Testis (tissue), 2 donors: ENCODE measurements at regions not wholly inside any gene's neighbourhood (a gene's known extent, or its start where the extent isn't known, plus 50 kb on each side); places are given as distances from the start of the nearest gene placed in this dataset.
"Not testable (repeated sequence)": the region's sequence is repeated elsewhere in the genome, so short reads cannot be mapped to it uniquely, and the experiment has no call there.

Experiments
- DNase-seq: peaks from one replicate; pipeline ENCODE4 v3.0.0-alpha.2; 2019
- H3K27ac ChIP-seq, 2 donors: fragments of 200-600 bp; sonication (generic); one replicate each; pipeline ENCODE4 v1.5.1; 2019
- H3K27me3 ChIP-seq: fragments of 200-600 bp; sonication (generic); one replicate; pipeline ENCODE4 v1.5.1; 2019
- H3K36me3 ChIP-seq: fragments of 200-600 bp; sonication (generic); one replicate; pipeline ENCODE4 v1.5.1; 2017; ENCODE audit warnings: low read depth; ENCODE audit errors: missing control alignments
- H3K4me1 ChIP-seq: fragments of 200-600 bp; sonication (generic); one replicate; pipeline ENCODE4 v1.5.1; 2019
- H3K4me3 ChIP-seq, 2 donors: fragments of 200-600 bp; sonication (generic); one replicate each; pipeline ENCODE4 v1.5.1; 2017 to 2019
- H3K9me3 ChIP-seq: fragments of 200-600 bp; sonication (generic); one replicate; pipeline ENCODE4 v1.5.1; 2017
- POLR2A ChIP-seq: fragments of 450-650 bp; IDR thresholded peaks from one replicate; pipeline ENCODE4 v1.6.1; 2017; ENCODE audit warnings: antibody characterized with exemption, mild to moderate bottlenecking, moderate library complexity
- WGBS, 2 donors: methylation state at CpG; one replicate each; pipeline ENCODE4 v1.1.5; 2018; 5-methylcytosine and 5-hydroxymethylcytosine counted together
- intact Hi-C: fragments of 100-400 bp; cut with DNase I; formaldehyde crosslinking; loops from one replicate; pipeline ENCODE4 v1.15.1; 2023; ENCODE audit warnings: low total_unique reads
- TF ChIP-seq, protein P1 (sequence below), 3 experiments: fragments of 450-650 bp in 2 of 3; fragments of 200-600 bp in 1 of 3; sonication (generic) in 1 of 3; IDR thresholded peaks; one replicate each; pipeline ENCODE4 v1.5.1; 2016 to 2019; ENCODE audit warnings: antibody characterized with exemption in 3 of 3, mild to moderate bottlenecking in 2 of 3, moderate library complexity in 1 of 3

DNA sequence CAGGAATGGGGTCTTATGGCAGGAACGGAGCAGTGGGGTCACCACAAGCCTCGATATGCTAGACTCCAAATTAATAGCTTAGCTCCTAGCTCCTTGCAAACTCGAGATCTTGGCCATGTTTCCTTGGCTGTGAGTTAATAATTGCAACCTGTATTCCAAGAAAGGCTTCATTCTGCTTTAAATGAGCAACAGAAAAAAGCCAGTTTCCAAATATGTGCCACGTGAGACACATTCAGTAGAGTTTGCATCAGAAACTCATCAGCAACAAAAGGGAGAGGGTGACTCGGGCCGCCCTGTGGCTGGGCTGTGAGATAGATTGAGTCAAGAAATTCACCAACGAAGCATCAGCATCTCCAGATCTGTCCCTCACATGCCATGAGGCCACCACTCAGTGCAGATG lies 112.0 kb downstream of the NPTX2 start:
- Histone ChIP-seq H3K27ac (no peak overlapping the region), H3K4me1 (no peaks in the 10 kb centered on the region), H3K27me3 (no peaks in the 10 kb centered on the region), H3K4me3 (no peak overlapping the region), H3K9me3 (no peaks in the 10 kb centered on the region), H3K36me3 (no peaks in the 10 kb centered on the region)
- WGBS, 2 donors, result 55 to 66% methylated on average over 7 of the region's 7 CpGs
- DNase-seq, result no peak
- TF ChIP-seq POLR2A, result no peak
- TF ChIP-seq, protein P1, sequence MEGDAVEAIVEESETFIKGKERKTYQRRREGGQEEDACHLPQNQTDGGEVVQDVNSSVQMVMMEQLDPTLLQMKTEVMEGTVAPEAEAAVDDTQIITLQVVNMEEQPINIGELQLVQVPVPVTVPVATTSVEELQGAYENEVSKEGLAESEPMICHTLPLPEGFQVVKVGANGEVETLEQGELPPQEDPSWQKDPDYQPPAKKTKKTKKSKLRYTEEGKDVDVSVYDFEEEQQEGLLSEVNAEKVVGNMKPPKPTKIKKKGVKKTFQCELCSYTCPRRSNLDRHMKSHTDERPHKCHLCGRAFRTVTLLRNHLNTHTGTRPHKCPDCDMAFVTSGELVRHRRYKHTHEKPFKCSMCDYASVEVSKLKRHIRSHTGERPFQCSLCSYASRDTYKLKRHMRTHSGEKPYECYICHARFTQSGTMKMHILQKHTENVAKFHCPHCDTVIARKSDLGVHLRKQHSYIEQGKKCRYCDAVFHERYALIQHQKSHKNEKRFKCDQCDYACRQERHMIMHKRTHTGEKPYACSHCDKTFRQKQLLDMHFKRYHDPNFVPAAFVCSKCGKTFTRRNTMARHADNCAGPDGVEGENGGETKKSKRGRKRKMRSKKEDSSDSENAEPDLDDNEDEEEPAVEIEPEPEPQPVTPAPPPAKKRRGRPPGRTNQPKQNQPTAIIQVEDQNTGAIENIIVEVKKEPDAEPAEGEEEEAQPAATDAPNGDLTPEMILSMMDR (IDR thresholded peaks at IDR 0.05), result no peak
- intact Hi-C loops, result no loop called here

DNA sequence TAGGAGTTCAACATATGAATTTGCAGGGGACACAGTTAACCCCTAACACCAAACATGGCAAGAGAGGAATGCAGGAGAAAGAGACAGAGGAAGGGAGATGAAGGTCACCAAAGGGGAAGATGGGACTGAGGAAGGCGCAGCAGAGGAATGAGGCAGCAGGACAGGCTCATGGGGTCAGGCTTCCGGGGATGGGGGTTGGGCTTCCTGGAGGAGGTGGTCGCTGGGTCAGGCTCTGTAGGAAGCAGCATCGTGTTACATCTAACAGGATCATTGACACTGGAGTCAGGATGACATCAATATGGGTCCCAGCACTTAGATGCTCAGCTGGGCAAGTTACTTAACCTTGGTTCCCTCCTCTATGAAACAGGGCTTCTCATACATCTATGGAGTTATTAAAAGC lies 113.2 kb downstream of the NPTX2 start:
- no peaks in the 10 kb centered on the region for H3K9me3 ChIP-seq
- H3K36me3 ChIP-seq, result no peaks in the 10 kb centered on the region
- WGBS, 2 donors, result 64 to 83% methylated on average over 4 of the region's 4 CpGs
- DNase-seq, result no peak
- no peak overlapping the region for H3K4me3 ChIP-seq
- no peaks in the 10 kb centered on the region for H3K4me1 ChIP-seq
- TF ChIP-seq, protein P1 (IDR thresholded peaks at IDR 0.05), result no peak
- no peak for TF ChIP-seq POLR2A
- no peak overlapping the region for H3K27ac ChIP-seq
- H3K27me3 ChIP-seq, result no peaks in the 10 kb centered on the region
- intact Hi-C loops, result no loop called here

DNA sequence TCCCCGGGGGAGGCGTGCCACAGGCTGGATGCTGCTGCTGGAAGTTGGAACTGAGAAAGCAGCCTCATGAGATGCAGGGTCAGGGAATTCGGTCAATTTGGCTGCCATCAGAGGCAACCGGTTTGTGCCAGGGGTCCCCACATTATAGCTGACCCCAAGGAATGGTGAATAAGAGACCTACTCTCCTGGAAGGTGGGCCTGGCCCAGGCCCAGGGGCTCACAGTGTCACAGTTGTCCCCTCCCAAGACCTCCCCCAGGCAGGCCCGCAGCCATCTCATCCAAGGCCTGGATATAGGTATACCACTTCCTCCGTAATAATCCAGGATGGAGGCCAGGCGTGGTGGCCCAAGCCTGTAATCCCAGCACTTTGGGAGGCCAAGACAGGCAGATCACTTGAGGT lies 114.6 kb downstream of the NPTX2 start:
- Histone ChIP-seq H3K4me3 (no peak overlapping the region), H3K9me3 (no peaks in the 10 kb centered on the region), H3K4me1 (no peaks in the 10 kb centered on the region), H3K27me3 (no peaks in the 10 kb centered on the region), H3K27ac (no peak overlapping the region), H3K36me3 (no peaks in the 10 kb centered on the region)
- TF ChIP-seq, protein P1 (IDR thresholded peaks at IDR 0.05), result no peak
- TF ChIP-seq POLR2A, result no peak
- intact Hi-C loops, result no loop called here
- no peak for DNase-seq
- WGBS, 2 donors, result 78 to 94% methylated on average over 6 to 7 of the region's 7 CpGs

DNA sequence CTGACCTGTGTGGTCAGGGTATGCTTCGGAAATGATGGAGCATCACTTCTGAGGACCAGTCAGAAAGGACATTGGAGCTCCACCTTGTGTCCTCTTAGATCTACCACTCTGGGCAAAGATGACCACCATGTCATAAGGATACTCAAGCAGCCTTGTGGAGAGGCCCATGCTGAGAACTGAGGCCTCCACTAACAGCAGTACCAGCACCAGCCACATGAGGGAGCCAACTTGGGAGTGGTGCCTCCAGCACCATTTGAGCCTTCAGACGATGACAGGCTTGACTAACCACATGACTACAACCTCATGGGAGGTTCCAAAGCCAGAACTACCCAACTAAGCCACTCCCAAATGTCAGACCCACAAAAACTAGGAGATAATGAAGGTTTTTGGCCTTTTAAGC lies 116.0 kb downstream of the NPTX2 start:
- Histone ChIP-seq H3K9me3 (no peaks in the 10 kb centered on the region), H3K4me3 (no peak overlapping the region), H3K4me1 (no peaks in the 10 kb centered on the region), H3K36me3 (no peaks in the 10 kb centered on the region), H3K27ac (no peak overlapping the region), H3K27me3 (no peaks in the 10 kb centered on the region)
- no peak for TF ChIP-seq POLR2A
- TF ChIP-seq, protein P1 (IDR thresholded peaks at IDR 0.05), result peak in 2 of 3 experiments; percentile 29 to 36
- intact Hi-C loops, result no loop called here
- WGBS, 2 donors, result 57 to 81% methylated on average over 2 of the region's 2 CpGs
- DNase-seq, result peak; percentile 74

DNA sequence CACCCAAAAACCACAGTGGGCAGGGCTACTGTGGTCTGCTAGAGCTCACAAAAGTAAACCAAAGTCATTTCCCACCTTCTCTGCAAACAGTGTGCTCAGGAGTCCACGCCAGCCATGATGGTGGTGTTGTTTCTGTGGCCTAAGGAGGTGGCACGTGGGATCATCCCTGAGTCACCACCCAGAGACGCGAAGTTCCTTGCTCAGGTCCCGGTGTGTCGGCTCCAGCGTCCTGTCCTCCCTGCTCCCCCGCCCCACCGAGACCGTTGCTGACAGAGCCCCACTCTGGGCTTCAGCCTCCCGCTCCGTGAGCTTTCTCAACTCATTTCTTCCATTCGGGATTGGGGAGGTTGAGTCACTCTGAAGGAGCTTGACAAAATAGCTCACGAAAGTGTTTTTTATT lies 118.7 kb downstream of the NPTX2 start:
- no peak overlapping the region for H3K27ac ChIP-seq
- intact Hi-C loops, result no loop called here
- WGBS, 2 donors, result 85 to 90% methylated on average over 14 of the region's 14 CpGs
- no peak for TF ChIP-seq POLR2A
- TF ChIP-seq, protein P1 (IDR thresholded peaks at IDR 0.05), result no peak
- H3K4me1 ChIP-seq, result no peaks in the 10 kb centered on the region
- H3K27me3 ChIP-seq, result no peaks in the 10 kb centered on the region
- H3K4me3 ChIP-seq, result no peak overlapping the region
- DNase-seq, result no peak
- no peaks in the 10 kb centered on the region for H3K36me3 ChIP-seq
- H3K9me3 ChIP-seq, result no peaks in the 10 kb centered on the region

DNA sequence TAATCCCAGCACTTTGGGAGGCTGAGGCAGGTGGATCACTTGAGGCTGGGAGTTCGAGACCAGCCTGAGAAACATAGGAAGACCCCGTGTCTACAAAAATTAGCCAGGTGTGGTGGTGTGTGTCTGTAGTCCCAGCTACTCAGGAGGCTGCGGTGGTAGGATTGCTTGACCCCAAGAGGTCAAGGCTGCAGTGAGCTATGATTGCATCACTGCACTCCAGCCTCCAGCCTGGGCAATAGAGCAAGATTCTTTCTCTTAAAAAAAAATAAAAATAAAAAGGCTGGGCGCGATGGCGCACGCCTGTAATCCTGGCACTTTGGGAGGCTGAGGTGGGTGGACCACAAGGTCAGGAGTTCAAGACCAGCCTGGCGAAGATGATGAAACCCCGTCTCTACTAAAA lies 119.4 kb downstream of the NPTX2 start:
- H3K27me3 ChIP-seq, H3K36me3 ChIP-seq, DNase-seq, H3K9me3 ChIP-seq, H3K4me1 ChIP-seq, H3K27ac ChIP-seq, H3K4me3 ChIP-seq, intact Hi-C loops: not testable (repeated sequence)
- 86 to 92% methylated on average over 9 of the region's 9 CpGs for WGBS, 2 donors
